HG02943 (cell line): ENCODE measurements at regions not wholly inside any gene's neighbourhood (a gene's known extent, or its start where the extent isn't known, plus 50 kb on each side); places are given as distances from the start of the nearest gene placed in this dataset.
"Not testable (repeated sequence)": the region's sequence is repeated elsewhere in the genome, so short reads cannot be mapped to it uniquely, and the experiment has no call there.

Source experiments
- ATAC-seq: cut with Tn5 transposase; IDR thresholded peaks from one replicate; pipeline ENCODE4 v1.9.1; 2021; ENCODE audit warnings: mild to moderate bottlenecking, low read depth, moderate library complexity; ENCODE audit not compliant: unreplicated experiment

DNA sequence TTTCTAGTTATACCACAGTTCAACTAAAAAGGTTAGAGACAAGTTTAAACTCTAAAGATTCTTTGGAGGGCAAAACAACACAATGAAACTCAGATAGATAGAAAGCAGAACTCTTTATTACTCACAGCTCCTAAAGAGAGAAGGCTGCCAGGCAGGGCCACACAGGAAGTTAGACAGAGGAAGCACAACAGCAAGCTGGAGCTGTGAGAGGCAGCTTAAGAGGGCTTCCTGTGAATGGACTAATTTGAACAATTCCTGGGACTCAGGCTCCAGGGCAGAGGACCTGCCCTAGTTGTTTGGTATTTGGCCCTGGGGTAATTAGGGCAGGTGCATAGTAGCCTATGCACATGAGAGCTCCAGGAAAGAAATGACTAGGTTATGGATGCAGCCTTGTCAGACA is 803.6 kb downstream of the DIAPH3 start:
- peak; percentile 60 for ATAC-seq

DNA sequence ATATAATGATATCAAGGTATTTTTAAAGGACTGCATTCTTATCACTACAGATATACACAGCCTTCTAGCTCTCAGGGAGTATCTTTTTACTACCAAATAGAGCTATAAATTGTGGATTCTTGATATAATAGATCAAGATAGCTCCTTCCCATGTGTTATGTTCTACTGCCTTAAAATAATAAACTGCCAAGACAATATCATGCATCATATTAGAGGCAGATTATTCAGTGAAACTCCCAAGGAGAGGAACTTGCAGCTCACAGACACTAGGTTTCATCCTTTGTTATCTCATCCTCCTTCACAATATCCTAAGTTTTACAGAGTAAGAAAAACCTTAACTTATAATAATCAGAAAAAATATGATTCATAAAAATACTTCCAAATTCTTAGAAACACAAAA is 802.8 kb downstream of the DIAPH3 start:
- ATAC-seq = no peak

DNA sequence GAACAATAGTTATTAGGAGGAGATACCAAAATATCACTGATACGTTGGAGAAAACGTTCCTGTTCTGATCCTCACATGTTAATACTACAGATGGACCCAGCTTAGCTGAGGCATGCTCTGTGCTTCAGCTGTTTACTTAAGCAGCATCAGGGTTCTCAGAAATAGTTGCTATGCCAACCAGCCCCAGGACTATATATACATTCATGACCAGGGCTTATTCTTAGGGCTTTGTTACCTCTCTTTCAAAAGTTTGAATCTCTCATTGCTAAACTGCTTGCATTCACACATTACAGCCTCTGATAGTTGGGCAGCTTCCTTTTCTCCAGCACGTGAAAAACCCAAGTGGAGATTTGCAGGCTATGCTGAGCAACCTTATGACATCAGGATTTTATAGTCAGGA is 800.4 kb downstream of the DIAPH3 start:
- no peak for ATAC-seq

DNA sequence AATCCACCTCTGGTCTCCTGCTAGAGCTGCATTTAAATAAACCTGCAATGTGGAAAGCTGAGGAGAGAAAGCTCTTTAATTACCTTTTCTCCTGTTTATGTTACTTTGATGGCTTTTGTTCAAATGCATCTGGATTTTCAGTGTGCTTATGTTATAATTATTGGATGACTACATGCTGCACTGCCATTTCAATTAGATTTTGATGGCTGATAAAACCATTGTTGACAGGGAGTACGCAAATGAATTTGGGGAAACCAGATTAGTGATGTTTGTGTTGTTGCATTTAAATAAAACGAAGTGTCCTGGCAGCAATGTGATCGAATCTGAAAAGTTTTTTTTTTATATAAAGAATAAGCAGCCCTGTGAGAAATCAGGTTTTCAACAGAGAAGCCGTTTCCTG is 799.8 kb downstream of the DIAPH3 start:
- no peak for ATAC-seq

DNA sequence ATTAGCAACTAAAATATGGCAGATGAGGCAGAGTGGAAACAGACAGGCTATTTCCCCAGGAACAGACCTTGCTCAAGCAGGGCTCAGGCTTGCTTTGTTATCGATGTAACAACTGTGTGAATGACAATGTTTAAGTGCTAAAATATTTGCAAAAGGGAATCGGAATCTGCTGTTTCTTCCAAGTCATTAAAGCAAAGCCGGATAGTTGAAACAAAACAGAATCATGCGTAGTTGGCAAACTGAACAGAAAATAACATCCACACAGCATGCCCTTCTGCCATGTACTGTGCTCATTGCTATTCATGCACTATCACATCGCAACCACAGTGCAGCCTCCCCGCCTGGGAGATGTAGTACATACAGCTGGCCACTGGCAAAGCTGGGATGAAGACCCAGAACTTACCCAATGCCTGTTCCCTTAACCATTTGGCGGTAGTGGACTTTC is 799.1 kb downstream of the DIAPH3 start:
- no peak for ATAC-seq

DNA sequence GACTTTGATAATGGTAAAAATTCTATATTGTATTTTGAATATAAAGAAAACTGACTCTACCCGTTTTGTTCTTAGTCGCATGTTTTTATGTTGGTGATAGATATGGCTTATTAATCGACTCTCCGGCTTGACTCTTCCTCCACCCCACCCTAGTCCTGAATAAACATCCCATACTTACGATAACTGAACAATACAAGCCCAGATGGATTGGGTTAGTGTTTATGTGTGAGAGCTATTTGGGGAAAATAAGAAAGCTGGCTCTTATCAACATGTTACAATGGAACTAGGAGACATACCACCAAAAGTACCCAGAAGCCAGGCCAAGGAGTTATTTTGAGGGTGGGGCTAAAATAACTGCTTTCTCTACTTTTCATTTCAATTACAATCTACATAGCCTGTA is 796.3 kb downstream of the DIAPH3 start:
- no peak for ATAC-seq

DNA sequence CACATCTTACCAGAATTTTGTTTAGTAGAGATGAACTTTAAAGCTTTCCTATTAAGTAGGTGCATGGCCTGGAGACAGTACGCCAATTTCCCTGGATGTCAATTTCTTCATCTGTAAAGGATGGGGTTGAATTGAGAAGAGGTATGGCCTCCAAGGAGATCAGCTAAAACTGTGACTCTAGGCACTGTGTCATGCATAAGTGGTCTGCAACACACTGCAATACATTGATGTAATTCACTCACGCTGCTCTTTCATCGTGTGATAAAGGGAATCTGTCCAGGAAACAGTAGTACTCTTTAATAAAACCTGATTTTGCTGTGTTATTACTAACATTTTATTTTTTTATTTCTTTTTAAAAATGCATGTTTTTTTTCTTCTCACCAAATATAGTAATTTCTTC is 795.8 kb downstream of the DIAPH3 start:
- no peak for ATAC-seq

DNA sequence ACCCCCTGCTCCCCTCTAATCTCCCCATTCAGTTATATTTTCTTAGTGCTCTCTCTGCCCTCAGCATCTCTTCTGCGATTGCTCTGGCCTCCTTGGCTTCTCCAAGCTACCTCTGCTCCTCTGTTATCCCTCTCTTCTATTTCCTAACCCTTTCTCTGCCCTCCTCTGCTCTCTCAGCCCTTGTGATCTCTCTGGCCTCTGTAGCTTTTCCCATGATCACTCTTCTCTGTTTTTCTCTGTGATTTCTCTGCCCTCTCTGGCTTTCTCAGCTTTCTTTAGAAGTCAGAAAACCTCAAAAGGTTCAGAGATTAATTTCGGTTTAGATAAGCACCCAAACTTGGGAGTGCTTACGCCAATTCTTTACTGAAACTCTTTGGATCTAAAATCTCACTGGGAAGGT is 795.0 kb downstream of the DIAPH3 start:
- ATAC-seq = no peak

DNA sequence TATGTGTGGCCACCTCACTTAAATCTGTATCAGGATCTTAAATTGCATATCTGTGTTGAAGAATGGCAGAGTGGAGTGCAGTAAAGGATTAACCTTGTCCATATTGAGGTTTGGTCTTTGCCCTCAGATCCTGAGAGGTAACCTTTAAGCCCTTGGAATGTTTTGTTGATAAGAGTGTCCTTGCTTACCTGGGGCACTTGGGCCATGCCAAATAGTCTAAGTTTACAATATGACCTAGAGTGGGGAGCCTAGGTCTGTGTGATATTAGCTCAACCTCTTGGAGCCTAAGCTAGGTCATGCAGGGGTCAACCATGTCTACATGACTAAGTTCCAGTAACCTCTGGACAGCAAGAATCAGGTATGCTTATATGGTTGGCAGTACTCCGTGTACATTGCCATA is 792.5 kb downstream of the DIAPH3 start:
- no peak for ATAC-seq

DNA sequence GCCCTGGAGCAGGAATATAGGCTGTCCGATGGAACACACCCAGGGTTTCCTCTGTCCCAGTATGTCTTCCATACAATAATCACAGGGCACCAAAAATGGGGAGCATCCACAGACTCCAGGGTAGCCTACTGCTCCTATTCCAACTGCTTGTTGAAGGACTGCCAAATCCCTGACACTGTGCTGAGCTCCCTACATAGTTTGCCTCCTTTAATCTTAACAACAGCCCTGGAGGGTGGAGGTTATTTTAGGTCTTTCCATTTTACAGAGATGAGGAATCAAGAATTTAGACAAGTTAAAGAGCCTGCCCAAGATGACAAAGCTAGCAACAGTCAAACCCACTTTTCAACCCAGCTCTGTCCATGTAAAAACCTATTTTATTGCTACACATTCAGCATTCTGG is 790.4 kb downstream of the DIAPH3 start:
- ATAC-seq = no peak

DNA sequence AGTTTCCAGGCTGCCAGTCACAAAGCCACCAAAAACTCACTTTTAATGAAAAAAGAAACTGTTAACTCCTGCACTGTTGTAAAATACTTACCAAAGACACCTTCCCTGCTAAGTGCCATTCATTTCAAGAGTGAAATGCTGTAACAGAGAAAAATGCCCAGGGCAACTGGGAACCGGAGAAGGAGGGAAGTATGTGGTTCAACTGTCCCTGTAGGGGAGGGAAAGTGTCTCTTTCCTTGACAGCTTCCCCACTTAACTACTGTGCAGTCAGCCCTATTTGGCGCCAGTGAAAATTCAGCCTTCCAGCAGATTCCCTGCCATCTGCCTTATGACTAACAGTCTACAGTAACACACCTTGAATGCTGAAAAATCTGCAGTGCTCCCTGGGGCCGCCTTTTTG is 789.0 kb downstream of the DIAPH3 start:
- no peak for ATAC-seq

DNA sequence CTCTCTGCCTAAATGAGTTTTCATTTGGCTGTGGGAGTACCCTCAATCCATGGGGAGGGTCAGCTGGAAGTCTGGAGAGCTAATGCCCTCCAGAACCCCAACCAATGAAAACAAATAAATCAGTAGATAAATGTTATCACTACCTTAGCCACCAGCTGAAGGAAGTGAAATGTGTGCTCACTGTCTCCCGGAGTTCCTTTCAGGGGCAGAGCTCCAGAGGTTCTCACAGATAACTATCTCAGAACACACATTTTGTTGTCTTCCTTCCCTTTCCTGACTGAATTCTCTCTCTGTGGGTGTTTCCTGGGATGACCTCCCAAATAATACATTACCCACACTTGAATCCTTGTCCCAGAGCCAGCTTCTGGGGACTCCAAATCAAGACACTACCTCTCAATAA is 779.6 kb downstream of the DIAPH3 start:
- no peak for ATAC-seq

DNA sequence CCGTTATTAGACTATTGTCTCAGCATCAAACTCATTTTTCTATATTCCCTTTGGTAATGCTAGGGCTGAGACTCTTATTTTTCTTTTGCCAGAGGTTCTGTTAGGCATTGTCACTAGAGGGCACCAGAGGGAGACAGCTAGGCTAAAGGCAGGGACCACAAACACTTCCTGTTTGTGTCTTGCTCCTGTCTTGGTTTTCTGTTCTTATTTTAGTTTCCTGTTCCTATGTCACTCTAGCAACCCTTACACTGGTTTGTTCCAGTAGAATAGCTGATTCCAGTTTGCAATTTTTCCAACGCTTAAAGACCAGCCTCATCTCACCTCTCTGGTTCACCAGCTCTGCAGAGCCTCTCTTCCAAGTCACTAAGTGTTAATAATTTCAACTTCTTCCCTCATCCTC is 772.0 kb downstream of the DIAPH3 start:
- peak; percentile 96 for ATAC-seq

DNA sequence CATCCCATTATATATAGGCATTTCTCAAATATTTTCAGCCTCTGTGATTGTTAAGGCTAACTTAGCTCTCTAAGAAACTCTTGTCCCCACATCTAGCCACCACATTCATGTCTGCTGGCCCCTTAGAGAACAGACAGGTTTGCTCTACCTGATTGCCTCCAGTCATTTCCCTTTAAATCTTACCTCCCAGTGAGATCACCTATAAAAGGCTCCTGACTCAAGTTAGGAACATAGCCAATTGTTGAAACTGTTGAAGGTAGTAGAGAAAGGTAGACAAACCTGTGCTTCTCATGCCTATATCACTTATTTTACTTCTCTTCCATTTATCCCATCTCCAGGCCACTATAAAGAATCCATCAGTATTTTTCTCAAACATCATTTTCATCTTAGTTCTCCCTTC is 771.4 kb downstream of the DIAPH3 start:
- no peak for ATAC-seq

DNA sequence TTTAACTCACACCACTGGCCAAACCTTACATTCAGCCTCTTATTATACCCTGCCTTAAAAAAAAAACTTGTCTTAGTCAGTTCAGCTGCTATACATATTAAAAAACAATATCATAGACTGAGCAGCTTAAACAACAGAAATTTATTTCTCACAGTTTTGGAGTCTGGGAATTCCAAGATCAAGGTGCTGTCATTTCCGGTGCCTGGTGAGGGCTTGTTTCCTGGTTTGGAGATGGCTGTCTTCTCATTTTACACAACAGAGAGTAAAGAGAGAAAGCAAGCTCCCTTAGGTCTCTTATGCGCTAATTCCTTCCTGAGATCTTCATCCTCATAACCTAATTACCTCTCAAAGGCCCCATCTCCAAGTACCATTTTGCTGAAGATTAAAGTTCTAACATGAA is 769.2 kb downstream of the DIAPH3 start:
- ATAC-seq = no peak

DNA sequence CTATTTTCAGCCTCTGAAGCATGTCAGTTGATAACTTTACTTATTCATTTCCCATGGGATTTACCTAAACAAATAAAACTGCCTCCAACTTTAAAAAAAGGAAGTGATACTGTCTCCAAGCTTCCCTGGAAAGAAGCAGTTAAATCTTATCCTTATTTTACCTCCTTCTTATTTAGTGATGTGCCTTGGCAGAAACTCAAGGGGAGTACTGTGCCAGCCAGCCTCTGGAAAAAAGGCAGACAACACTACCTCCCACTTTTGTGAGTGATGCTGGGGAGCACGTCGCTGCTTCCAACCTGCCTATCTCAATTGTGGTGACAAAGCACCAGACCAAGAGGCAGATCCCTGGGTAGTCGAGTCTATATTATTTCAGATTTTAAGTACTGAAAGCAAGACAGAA is 765.6 kb downstream of the DIAPH3 start:
- no peak for ATAC-seq

DNA sequence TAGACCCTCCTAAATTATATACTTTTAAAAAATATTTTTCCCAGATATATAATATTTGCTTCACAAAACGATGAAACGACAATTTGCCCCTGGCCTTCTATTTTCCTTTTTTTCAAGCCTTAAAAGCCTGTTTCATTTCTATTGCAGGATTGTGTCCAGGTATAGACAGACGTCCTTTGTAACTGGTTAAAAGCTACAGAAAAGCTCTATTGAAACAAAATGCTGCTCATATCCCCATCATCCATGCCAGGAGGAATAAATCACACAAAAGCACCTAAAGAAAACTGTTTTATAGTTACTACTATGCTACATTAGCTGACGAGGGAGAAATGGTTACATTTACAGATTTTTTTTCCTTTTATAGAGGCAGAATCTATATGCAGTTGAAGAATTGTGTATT is 765.1 kb downstream of the DIAPH3 start:
- no peak for ATAC-seq

DNA sequence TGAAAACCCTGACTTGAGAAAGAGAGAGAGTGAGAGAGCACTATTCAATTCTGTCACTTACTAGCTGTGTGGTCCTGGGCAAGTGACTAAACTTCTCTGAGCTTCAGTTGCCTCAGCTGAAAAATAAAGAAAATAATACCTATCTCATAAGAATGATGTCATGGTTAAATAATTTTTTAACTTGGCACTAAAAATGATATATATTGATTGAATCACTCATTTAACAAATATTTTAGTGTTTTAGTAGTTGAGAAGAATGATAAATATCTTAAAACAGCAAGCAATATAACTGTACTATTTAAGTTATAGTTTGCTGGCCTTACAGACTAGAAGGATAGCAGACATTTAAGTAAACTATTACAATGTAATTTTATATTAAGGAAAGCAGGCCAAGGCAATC is 764.2 kb downstream of the DIAPH3 start:
- no peak for ATAC-seq

DNA sequence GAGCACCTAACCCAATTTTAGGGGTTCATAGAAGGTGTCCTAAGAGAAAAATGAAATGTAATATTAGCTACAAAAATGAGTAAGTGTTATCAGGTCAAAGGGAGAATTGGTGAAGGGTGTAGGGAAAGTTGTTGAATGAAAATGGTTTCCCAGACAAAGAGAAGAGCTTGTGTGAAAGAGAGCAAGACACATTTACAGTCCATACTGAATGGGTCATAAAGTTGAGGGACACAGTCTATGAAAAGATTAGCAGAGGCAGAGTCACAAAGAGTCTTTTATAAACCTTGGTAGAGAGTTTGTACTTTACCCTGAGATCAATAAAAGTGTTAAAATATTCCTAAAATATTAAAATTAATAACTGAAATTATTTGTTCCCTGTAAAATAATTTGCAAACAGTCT is 759.4 kb downstream of the DIAPH3 start:
- no peak for ATAC-seq

DNA sequence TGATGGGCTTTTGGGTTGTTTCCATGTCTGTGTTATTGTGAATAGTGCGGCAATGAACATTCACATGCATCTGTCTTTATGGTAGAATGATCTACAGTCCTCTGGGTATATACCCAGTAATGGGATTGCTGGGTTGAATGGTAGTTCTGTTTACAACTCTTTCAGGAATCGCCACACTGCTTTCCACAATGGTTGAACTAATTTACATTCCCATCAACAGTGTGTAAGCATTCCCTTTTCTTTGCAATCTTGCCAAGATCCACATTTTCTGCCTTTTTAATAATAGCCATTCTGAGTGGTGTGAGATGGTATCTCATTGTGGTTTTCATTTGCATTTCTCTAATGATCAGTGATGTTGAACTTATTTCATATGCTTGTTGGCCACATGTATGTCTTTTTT is 756.5 kb downstream of the DIAPH3 start:
- ATAC-seq = not testable (repeated sequence)

DNA sequence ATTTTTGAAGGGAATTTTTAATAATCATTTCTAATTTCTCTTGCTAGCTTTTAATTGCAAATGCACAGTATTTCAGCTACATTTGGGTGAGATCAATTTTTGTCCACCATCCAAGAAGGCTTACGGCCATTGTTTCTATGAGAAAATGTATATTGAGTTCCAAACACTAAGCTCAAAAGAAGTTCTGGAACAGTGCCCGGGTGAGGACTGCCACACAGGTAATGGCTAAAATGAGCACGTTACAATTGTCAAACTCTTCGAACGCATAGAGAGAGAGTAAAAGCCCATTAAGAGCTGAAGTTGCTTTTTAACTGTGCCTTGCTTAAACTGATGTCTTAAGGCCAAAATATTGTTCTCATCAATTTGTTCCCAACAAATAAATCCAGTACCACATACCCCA is 755.0 kb downstream of the DIAPH3 start:
- no peak for ATAC-seq

DNA sequence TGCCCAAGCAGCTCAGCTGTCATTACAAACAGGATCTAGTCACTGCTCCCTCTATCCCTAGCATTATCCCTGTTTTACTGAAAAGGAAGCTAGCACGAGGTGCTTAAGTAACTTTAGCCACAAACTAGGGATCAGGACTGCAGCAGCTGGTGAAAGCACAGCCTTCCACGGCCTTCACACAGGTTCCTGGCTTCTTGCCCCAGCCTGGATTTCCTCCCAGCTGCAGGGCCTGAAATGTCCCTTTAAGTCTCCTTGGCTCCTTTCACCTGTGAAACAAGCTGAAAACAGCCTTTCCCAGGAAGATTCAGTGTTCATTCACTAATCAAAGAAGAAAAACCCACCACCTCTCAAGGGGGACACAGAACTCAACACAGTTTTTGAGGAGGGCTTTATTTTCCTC is 754.5 kb downstream of the DIAPH3 start:
- ATAC-seq = no peak

DNA sequence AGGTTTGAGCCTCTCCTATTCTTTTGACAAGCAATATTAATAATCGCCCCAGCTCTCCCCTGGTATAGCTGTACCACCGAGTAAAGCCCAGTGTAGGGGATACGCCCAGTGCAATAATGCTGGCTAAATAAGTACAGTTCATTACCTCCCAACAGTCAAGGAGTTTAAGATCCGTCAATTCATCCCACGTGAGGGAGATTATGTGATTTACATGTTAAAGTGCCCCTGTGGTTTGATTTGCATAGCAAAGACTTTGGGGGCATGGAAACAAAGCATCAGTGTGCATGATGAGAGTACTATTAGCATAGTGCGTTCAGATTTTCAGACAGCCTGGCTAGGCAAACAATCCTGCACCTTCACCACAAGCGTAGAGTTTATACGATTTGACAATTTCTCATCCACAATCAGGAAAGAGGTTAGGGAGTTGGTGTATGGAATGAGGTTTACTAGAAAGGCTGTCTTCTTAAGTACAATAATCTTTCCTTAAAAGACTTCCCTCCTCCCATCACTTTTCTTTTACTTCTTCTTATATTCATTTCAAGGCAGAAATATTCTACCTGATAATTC is 754.0 kb downstream of the DIAPH3 start:
- ATAC-seq = no peak
